Mammary epithelial cell (primary cell): ENCODE measurements at regions not wholly inside any gene's neighbourhood (a gene's known extent, or its start where the extent isn't known, plus 50 kb on each side); places are given as distances from the start of the nearest gene placed in this dataset.

Experiments
- CTCF ChIP-seq, 2 donors: IDR thresholded peaks in 1 of 2; conservative IDR thresholded peaks in 1 of 2; 2 replicates each; pipeline ENCODE4 v1.5.1; 2011 to 2012; ENCODE audit warnings: inconsistent platforms in 2 of 2, low read length in 2 of 2, mild to moderate bottlenecking in 2 of 2, control low read depth in 1 of 2, low read depth in 1 of 2; ENCODE audit not compliant: insufficient read depth in 1 of 2; ENCODE audit errors: extremely low read depth in 1 of 2
- EZH2 ChIP-seq: IDR thresholded peaks from 2 replicates; pipeline ENCODE4 v1.6.1; 2012; ENCODE audit warnings: low read length, inconsistent platforms, borderline replicate concordance

DNA sequence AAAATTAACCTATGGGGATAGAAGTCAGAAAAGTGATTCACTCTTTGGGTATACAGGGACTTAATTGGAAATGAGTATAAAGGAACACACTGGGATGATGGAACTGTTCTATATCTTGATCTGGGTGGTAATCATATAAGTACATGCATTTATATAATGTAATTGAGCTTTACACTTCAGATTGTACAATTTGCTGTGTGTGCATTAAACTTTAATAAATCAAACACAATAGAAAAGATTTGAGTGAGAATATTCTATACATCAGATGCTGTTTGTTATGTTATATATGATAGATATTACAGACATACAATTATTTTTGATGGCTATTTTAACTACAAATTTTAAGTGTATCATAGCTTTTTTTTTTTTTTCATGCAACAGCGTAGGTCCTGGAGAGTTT lies 860.2 kb upstream of the ARPP21 start:
- TF ChIP-seq CTCF (conservative IDR thresholded peaks at IDR 0.05 in 1 of 2, IDR thresholded peaks at IDR 0.05 in 1 of 2; ENCODE audit: extremely low read depth in 1 of 2, insufficient read depth in 1 of 2, low read depth in 1 of 2, low read length in 2 of 2) (no peak), EZH2 (no peak)
